HG03439 (cell line): ENCODE measurements at regions not wholly inside any gene's neighbourhood (a gene's known extent, or its start where the extent isn't known, plus 50 kb on each side); places are given as distances from the start of the nearest gene placed in this dataset.
"Not testable (repeated sequence)": the region's sequence is repeated elsewhere in the genome, so short reads cannot be mapped to it uniquely, and the experiment has no call there.

ENCODE experiments used
- ATAC-seq: cut with Tn5 transposase; IDR thresholded peaks from one replicate; pipeline ENCODE4 v1.9.1; 2021; ENCODE audit warnings: mild to moderate bottlenecking, moderate library complexity; ENCODE audit not compliant: unreplicated experiment

DNA sequence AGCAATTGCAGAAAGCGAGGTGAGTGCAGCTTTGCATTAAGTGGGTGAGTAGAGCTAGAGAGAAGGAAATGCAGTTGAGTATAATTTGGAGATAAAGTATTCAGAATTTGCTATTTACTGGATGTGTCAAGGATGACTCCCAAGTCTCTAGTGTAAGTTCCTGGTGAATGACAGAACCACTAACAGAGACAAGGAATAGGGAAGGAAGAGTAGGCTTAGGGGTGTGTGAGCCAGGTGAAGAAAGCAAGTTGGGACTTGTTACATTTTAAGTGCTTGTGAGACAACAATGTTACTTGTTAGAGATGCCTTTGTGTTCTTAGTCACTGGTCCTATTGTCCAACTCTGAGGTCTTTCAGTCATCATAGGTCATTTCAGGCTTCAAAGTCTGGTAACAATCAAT, 70.8 kb downstream of the TBC1D26 start:
- not testable (repeated sequence) for ATAC-seq

DNA sequence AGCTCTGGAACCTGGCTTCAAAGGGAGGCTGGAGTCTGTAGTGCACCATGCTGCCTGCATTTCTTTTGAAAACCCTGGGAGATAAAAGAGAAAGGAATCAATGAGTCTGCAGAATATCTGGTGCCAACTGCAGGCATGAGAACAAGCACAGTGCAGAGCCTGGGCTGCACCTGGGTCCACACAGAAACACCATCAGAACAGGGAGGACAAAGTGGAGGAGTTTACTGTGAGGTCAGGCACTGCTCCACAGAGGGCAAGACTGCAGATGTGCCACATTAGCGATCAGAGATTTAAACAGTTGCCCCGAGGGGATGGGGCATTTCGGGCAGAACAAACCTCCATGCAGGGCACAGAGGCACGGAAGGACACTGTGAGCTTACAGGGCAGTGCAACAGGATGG, 74.7 kb downstream of the TBC1D26 start:
- not testable (repeated sequence) for ATAC-seq

DNA sequence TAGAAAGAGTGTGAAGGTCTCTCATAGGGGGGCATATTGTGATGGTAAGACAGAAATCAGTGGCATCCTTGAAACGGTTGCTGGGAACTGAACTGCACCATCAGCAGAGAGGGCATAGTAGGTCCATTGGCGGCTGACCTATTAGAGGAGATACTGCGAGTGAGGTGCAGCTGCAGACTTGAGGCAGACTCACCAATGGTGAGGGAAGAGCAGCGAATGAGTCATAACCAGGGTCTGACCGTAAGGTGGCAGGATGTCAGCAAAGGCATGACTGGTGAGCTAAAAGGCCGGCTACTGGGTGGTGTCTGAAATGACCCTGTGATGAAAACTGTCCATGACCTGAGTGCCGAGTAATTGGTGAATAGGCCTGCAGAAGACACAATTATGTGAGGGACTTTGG, 81.3 kb downstream of the TBC1D26 start:
- ATAC-seq: not testable (repeated sequence)

DNA sequence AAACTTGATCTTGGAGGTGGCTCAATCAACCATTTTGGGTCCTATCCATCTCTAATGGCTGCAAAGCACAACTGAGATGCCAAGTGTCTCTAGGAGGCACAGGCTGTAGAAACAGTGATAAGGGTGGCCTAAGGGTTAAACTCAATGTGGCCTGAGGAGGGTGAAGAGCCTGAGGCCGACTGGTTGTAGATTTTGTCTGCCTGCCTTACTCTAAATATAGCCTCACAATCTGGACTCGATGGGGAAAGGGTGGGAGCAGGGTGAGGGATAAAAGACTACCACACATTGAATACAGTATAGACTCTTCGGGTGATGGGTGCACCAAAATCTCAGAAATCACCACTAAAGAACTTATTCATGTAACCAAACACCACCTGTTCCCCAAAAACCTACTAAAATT, 81.9 kb downstream of the TBC1D26 start:
- ATAC-seq: not testable (repeated sequence)

DNA sequence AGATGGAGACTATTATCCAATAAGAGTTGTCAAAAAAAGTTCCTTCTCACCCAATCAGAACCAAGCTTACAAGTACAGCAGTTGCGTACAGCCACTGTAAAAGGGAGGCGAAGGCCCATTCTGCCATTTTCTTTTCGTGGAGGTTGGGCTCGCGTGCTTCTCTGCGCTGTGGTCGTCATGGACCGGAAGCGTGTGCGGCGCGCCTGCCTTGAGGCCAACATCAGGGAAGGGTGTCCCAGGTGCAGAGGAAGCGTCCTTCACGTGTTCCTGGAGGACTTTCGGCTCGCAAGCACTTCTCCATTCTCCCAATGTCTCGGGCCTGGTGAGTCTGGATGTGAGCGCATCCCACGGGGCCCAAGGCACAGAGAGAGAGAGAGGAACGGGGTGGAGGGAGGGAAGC, 85.8 kb downstream of the TBC1D26 start:
- not testable (repeated sequence) for ATAC-seq

DNA sequence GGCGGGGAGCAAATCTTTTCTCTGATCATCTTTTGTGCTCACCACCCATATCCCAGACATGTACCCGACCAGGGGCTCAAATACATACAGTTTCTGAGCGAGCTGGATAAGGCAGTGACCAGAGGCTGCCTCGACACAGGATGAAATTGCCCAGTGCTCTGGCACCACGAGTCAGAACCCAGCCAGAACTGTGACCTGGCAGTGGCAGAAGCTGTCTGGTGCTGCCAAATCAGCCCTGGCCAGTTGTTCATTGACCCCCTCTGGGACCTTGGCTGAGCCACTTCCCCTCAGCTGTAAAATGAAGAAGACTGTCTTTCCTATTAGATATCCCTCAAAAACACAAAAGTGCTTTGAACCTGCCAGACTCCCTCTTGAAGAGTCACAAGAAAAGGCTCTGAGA, 90.2 kb downstream of the TBC1D26 start:
- not testable (repeated sequence) for ATAC-seq

DNA sequence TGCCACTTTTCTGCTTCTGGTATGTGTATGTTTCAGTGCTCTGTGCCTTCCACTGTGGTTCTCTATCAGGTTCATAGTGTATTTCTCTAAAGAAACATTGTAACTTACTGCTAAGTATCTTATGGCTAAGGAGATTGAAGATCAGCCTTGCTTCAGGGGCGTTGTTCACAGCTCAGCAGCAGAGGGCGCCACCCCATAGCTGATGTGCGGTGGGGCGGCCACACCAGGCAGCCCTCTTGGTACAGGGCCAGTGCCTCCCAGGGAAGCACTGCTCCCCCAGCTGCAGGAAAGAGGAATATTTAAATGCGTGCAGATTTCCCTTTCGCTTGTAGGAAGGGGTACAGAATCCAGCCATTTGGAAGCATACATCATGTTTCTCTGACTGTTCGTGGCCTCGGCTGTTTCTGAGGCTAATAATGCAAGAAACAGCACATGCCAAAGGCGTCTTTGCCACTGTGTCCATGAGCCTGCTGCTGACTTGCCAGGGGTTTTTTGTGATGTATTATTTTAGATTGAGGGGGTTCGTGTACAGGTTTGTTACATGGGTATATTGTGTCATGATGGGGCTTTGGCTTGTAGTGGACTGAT, 96.7 kb downstream of the TBC1D26 start:
- not testable (repeated sequence) for ATAC-seq

DNA sequence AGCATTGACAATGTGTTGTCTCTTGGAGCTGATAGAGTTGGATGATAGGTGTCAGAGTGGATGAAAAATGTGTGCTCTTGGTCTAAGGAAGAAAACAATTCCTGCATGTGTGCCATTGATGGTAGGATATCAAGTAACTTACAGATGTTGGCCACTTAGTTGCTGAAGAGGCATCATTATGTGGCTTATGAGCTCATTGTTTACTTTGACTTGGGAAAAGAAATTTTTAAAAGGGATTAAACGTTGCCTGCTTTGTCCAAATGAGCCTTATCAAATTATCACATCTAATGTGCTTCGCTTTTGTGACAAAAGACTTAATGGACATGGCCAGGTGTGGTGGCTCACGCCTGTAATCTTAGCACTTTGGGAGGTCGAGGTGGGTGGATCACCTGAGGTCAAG, 98.1 kb downstream of the TBC1D26 start:
- not testable (repeated sequence) for ATAC-seq

DNA sequence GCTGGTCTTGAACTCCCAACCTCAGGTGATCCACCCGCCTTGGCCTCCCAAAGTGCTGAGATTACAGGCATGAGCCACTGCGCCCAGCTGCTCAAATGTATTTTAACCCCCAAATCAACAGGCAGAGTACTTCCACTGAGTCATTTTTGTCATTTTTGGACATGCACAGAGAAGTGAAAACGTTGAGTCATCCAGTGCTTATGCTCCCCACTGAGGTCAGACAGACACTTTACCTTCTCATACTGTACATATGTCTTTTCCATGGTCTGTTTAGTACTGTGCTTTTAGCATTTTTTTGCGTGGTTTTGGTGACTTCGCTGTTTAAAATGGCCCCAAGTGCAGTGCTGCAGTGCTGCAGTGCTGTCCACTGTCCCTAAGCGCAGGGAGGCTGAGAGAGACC, 99.1 kb downstream of the TBC1D26 start:
- ATAC-seq: peak; percentile 86

DNA sequence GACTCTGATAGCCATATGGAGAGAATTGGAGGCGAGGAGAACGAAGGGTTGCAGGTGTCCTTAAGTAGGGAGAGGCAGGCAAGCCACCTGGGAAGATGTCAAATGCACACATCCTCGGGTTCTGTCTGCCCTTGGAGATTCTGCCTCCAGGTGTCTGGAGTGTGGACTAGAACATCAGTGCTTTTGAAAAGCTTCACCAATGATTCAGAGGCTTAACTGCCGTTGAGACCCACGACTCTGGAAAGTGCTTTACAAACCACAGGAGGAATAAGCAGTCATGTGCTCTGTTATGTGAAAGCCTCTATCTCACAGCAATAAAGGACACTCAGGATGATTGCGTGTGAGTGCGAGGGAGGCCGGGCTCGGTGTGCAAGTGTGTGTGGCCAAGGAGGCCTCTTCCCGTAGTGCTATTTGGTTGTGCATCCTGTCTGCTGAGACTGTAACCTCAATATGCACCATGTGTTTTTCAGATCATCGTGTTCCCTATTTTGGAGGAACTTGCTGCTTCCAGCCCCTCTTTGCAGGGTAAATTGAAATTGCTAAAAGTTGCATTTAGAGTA, 100.9 kb downstream of the TBC1D26 start:
- not testable (repeated sequence) for ATAC-seq

DNA sequence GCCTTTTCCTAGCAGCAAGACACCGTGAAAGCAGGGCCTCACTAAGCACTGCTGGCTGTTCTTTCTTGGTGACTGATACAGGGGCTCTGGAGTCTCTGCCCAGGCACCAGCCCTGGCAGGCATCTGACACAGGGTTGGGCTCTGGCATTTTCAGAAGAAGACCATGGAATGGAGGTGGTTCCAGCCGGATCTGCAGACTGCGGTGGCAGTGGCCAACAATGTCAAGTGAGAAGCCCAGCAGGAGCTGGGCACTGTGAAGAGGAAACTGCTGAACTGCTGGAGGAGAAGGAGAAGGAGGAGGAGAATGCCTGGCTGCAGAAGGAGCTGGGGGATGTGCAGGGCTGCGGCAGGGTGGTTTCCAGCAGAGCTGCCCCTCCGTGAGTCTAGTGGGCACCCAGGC, 101.8 kb downstream of the TBC1D26 start:
- ATAC-seq: not testable (repeated sequence)

DNA sequence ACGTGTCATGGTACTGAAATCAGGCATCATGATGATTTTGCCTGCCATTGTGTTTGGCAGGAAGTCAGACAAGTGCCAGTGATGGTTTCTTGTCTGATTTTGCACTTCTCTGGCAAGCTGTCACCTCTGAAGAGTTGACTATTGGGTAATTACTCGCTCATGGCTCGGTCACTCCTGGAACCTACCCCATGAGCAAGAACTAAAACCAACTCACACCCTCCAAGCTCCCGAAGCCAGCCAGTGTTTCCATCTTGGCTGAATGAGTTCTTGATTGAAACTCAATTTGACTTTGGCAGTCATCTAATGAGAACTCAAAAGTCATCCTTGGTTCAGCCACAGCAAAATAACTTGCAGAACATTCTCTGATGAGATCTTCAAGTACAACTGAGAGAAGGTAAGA, 103.4 kb downstream of the TBC1D26 start:
- ATAC-seq: not testable (repeated sequence)

DNA sequence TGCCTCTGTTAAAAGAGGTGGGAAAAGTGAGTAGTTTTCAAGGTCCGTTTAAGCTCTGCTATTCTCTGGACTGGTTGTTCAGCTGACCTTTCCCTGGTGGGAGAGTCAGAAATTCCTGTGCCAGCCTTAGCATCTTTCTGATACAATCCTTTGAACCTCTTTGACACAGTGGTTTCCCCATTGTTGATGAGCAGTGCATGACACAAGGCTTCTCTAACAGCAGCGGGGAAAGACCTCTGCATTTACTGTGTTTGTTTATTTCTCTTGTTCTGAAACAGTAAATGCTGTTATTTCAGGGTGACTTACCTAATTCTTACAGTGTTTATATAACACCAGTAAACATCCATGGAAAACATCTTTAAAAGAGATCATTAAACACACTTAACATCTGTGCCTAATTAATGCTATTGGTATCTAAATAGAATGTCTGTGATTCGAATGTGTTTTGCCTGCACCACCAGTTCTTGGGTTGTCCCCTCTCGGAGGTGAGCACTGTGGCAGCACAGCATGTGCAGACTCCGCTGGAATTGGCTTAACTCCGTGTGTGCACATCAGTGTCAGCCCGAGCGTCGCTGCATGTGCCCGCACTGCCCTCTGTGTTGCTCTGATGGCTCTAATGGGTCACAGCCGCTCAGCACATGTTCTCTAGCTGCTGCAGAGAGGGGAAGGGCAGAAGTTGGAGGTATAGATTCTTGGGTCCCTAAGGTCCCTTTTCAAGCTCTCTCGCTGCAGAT, 104.3 kb downstream of the TBC1D26 start:
- not testable (repeated sequence) for ATAC-seq

DNA sequence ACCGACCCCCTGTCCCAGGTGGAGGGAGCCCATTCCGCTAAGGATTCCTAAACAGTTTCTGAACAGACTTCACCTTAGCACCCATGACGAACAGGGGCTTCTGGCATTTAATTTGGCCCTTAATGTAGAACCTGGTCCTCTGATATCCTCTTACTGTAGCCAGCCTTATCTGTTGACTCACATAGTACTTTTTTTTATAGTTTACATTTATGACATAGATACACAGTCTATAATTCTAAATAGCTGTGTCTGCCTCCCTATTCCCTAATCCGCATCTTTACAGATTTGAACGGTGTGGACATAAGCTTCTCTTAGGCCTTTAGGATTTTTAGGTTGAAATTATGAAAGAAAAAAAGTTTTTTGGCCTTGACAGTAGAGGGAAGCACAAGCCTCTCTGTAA, 104.9 kb downstream of the TBC1D26 start:
- ATAC-seq: not testable (repeated sequence)

DNA sequence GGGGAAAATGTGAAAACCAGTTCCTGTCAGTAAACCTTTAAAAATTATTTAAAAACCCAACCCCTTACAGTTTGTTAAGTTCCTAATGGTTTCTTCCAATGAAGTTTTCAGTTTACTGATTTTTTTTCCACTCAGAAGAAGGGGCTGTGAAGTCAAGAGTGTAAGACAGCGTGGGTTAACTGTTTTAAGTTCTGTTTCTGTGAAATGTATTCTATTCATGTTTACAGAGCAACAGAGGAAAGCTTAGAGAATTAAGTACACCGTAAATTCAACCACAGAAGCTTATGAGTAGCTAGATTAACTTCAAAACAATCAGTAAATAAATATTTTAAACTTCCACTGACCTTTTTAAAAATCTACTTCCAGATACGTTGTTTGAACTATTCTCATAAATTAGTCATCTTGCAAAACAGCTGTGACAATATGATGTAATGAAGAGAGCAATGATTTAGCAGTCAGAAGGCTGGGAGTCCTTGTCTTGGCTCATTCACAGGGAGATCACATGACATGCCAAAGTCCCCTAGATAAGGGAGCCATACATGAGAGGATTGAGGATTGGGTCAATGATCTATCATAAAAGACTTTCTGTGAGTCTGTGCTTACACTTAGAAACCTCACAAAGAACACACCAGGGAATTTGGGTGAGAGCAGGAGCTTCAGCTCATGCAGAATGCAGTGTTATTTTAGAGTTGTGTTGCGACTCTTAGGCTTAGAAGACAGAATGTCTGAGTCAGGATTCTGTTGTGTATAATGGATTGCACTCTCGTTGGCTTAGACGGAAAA, 97.3 kb upstream of the ADORA2B start:
- ATAC-seq: not testable (repeated sequence)

DNA sequence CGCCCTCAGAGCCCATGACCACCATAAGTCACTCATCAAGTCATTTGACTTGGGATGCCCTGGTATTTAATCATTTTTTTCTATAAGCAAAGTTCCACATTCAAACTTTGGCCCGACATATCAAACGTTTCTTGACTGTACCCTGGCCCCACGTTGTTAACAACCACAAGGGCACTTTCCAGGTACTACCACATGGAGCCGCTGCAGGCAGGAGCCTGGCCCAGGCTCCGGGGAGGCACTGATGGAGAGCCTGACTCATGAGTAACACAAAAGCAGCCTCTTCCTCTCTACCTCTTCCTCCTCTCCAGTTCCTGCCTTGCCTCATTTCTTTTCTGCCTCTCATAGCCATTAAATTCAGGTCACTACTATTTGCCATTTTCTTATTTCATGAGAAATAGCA, 95.9 kb upstream of the ADORA2B start:
- ATAC-seq: not testable (repeated sequence)

DNA sequence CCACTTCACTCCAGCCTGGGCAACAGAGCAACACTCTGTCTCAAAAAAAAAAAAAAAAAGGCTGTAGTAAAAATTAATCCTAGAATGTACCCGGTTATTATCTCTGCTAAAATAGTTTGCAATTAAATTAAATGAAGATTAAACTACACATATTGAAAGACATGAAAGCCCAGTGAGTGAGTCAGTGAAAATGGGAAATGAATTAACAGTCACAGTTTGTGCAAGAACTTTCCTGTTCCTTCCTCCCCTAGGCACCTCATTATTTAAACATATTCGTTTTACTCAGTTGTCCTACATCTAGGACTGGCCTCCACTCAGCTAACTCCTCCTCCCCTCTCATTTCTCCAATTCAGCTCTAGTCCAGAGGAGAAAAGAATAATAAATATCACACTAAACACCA, 94.9 kb upstream of the ADORA2B start:
- ATAC-seq: not testable (repeated sequence)

DNA sequence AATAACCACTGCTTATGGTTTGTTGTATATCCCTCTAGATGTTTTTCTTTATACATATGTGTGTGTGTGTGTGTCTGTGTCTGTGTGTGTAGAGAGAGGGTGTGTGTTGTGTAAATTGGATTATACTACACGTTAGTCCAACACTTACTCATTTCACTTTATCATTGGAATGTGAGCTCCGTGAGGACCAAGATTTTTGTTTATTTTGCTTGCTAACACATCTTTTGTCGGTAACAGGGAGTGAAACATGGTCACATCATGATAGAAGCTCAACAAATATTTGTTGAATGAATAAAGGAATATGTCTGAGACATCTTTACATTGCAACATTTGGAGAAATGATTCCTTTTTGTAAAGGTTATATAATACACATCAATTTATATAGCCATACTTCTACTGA, 94.2 kb upstream of the ADORA2B start:
- ATAC-seq: not testable (repeated sequence)

DNA sequence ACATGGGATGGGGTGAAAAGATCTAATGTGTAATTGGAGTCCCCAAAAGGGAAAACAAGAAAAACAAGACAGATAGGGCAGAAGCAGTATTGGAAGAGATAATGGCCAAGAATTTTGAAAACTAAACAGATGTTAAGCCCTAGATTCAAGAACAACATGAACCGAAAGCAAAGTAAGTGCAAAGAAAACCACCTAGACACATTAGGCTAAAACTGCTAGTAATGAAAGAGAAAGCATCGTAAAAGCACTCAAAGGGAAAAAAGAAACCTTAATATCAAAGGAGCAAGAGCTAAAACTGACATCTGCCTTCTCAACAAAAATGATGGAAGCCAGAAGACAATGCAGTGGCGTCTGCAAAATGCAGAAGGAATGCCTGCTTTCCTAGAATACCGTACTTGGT, 92.1 kb upstream of the ADORA2B start:
- ATAC-seq: not testable (repeated sequence)

DNA sequence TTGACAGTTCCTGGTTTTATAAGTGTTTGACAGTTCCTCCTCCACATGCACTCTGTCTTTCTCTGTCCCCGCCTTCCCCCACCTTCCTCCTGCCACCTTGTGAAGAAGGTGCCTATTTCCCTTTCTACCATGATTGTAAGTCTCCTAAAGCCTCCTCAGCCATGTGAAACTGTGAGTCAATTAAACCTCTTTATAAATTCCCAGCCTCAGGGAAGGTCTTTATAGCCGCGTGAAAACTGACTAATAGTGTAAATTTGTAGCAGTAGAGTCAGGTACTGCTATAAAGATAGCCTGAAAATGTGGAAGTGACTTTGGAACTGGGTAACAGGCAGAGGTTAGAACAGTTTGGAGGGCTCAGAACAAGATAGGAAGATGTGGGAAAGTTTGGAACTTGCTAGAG, 88.7 kb upstream of the ADORA2B start:
- ATAC-seq: not testable (repeated sequence)

DNA sequence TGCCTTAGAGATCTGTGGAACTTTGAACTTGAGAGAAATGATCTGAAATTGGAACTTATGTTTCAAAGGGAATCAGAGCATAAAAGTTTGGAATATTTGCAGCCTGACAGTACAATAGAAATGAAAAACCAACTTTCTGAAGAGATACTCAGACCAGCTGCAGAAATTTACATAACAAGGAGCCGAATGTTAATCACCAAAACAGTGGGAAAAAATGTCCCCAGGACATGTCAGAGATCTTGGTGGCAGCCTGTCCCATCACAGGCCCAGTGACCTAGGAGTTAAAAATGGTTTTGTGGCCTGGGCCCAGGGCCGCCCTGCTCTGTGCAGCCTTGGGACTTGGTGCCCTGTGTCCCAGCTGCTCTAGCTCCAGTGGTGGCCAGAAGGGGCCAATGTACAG, 88.2 kb upstream of the ADORA2B start:
- not testable (repeated sequence) for ATAC-seq
